Erythroblast (primary cell): ENCODE measurements at regions not wholly inside any gene's neighbourhood (a gene's known extent, or its start where the extent isn't known, plus 50 kb on each side); places are given as distances from the start of the nearest gene placed in this dataset.
"Not testable (repeated sequence)": the region's sequence is repeated elsewhere in the genome, so short reads cannot be mapped to it uniquely, and the experiment has no call there.

Source experiments
- DNase-seq, 2 experiments: peaks; one replicate each; lab custom pipeline; 2025; lab: John Stamatoyannopoulos, UW
- GATA1 ChIP-seq: IDR thresholded peaks from 2 replicates; pipeline ENCODE4 v1.6.1; 2011; ENCODE audit warnings: low read depth, mild to moderate bottlenecking, control low read depth, low read length, moderate library complexity
- POLR2A ChIP-seq: IDR thresholded peaks from 2 replicates; pipeline ENCODE4 v1.6.1; 2011; ENCODE audit warnings: mild to moderate bottlenecking, low read length

DNA sequence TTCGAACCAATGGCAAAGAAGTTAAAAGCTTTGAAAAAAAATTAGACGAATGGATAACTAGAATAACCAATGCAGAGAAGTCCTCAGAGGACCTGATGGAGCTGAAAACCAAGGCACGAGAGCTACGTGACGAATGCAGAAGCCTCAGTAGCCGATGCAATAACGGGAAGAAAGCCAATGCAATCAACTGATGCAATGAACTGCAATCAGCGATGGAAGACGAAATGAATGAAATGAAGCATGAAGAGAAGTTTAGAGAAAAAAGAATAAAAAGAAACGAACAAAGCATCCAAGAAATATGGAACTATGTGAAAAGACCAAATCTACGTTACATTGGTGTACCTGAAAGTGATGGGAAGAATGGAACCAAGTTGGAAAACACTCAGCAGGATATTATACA is 52.6 kb upstream of the MRPS30 start:
- not testable (repeated sequence) for DNase-seq

DNA sequence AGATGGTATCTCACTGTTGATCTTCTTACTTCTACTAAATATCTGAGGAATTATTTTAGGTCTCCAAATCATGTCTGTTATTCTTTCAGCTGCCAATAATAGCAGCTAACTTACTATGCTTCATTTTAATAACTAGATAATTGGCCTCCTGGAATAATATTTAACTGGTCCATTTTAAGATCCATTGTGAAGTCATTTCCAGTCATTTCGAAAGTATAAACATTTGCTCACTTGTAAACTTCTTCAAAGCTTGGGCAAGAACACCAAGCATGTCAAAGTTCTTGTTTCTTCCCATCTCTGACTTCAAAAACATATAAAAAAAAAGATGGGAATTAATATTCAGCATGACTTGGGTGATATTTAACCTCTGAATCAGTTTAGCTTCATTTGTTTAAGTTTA is 61.4 kb upstream of the MRPS30 start:
- DNase-seq = no peak
- TF ChIP-seq GATA1 (no peak), POLR2A (no peak)

DNA sequence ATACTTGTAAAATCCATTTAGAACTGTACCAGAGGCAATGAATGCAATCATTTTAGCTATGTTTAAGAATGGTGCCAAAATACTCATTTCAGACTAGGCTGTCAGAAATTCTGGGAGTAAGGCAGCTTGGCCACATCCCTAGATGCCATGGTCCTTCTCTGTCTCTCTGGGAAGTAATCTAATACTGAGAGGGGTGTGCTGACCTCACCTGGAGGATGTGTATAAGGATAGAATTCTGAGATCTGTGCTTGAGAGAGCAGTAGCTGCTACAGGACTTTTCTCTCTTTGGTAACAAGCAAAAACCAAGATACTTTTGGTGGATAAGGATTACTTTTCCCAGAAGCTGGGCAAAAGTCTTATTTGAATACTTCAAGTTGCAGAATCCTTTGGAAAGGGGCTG is 68.1 kb upstream of the MRPS30 start:
- TF ChIP-seq POLR2A (no peak), GATA1 (no peak)
- DNase-seq = no peak

DNA sequence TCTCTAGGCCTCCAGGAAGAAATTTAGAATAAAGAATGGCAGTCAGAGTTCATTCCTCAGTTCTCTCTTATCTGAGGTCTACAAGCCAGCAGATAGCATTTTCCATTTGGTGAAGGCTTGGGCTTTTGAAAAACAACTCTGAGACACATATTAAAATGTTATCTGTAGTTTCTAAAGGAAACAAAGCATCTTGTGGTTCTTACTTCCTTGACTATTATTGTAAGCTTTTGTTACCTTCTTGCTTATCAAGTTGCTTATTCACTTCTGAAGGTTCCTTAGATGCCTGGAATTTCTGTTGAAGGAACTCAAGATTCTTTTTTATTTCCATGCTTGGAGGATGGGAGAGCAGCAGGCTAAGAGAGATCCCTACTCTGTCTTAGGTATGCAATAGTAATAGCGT is 79.2 kb upstream of the MRPS30 start:
- no peak for DNase-seq
- no peak for TF ChIP-seq POLR2A
- TF ChIP-seq GATA1 = no peak

DNA sequence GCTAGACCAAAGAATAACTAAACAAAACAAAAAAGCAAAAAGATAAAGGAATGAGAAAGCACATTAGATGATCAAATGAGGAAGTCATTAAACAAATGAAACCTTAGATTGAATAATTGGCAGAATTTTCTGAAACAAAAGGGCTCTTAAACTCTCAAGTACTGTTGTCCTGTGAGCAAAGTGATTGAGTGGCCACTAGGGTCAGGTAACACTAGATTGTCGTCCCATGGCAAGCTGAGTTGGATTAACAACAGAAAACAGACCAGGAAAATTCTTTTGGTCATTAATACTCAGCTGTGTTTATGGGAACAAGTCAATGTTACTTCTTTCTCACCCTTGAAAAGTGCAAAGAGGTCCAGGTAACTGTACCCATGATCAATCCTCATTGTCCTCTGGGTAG is 81.6 kb upstream of the MRPS30 start:
- DNase-seq = no peak
- TF ChIP-seq POLR2A (no peak), GATA1 (no peak)

DNA sequence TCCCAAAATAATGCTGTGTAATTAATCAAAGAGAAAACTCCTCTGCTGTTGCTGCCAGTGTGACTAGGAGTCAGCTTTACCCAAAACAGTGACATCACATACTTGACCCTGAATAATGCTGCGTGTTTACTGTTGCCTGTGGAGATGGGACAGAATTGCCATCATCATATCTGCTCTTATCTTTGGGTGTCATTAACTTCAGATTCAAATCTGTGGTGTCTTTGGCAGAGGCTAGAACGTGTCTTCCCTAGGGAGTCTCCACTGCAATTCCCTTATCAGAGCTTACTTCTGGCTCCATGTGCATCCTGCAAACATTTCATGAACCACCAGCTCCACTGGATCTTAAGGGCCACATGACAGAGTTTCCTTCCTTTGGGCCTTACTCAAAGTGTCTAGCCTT is 88.9 kb upstream of the MRPS30 start:
- TF ChIP-seq POLR2A (no peak), GATA1 (no peak)
- no peak for DNase-seq

DNA sequence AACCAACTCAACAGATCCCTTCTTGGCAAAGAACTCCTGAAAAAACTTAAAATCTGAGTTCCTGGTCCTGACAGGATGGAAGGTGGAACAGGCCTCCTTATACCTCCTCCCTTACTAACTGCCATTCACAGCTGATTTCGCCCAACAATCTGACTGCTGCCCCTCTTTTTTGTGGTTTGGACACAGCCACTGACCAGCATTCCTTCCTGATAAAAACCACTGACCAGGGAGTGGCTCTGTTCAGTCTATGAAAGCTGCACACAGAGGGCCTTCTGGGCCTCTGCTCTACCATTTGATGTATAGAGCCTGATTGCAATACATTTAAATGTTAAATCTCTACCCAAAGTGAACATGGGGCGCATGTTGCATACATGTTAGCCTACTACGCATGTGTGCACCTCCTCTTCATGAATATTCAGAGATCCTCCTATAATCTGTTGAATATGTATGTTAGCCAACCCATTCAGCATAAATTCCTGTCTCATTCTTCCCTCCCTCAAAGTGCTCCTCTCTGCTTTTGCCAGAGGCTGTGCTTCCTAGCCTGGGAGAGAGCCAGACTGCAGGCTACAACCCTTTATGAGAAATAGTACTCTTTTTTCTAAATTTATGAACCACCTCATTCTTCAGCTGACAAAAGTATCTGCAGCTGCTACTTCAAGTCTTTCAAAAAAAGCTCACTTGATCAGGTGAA is 93.7 kb upstream of the MRPS30 start:
- TF ChIP-seq GATA1 (no peak), POLR2A (no peak)
- no peak for DNase-seq

DNA sequence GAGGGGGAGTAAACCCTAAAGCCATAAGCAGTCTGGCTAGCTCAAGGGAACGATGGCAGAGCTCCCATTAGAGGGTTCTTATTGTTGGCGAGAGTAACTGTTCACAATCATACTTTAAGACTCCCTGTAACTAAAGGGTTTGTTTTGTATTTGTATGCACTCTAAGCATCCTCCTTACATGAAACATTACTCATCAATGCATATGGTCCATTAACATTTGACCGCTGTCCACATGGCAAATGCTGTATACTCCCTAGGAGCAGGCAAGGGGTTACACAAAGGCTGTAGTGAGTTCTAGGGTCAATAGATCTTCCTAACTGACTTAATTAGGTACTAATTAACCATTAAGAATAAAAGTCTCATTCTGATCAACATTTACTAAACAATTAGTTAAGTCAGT is 95.3 kb upstream of the MRPS30 start:
- no peak for TF ChIP-seq POLR2A
- no peak for TF ChIP-seq GATA1
- no peak for DNase-seq

DNA sequence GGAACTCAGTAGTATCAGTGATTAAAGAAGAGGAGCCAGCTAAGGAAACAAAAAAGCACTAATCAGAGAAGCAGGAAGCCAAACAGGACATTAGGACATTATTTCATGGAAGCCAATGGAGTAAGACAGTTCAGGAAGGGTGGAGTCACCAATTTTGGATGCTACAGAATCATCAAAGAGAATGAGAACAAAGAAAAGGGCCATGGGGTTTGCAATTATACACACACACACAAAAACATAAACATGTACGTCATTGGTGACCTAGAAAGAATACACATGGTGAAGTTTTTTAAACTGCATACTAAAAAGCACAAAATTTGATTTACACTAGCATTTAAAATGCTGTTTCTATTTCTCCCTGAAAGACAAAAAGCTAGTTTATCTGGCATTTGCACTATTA is 96.8 kb upstream of the MRPS30 start:
- no peak for TF ChIP-seq POLR2A
- TF ChIP-seq GATA1 = no peak
- DNase-seq = no peak

DNA sequence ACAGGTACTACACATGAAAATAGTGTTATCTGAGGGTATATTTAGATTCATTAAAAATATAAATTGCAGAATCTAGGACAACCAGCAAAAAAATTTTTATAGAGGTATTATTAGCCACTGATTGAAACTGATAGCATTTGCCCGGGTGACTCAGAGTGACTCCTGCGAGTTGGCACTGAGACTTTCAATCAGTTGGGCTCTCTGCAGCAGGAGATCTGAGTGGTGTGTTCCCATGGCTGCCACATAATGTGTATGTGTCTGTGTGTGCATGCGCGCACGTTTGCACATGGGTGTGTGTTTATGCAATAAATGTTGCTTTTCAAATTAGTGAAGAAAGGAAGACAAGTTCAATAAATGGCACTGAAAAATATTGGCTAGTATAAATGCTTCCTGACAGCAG is 100.1 kb upstream of the MRPS30 start:
- DNase-seq = no peak

DNA sequence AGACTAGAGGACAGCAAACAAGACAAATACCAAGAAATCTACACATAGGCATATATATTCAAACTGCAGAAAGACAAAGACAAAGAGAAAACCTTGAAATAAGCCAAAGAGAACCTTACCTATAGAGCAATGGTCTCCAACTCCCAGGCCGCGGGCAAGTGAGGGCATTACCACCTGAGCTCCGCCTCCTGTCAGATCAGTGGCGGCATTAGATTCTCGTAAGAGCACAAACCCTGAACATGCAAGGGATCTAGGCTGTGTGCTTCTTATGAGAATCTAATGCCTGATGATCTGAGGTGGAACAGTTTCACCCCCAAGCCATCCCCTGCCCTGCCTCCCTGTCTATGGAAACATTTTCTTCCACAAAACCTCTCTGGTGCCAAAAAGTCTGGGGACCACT is 101.0 kb upstream of the MRPS30 start:
- TF ChIP-seq POLR2A = no peak
- TF ChIP-seq GATA1 = no peak
- DNase-seq = no peak

More for the DNA sequence above, 100.1 kb upstream of the MRPS30 start:
- no peak for TF ChIP-seq GATA1
- TF ChIP-seq POLR2A = no peak

DNA sequence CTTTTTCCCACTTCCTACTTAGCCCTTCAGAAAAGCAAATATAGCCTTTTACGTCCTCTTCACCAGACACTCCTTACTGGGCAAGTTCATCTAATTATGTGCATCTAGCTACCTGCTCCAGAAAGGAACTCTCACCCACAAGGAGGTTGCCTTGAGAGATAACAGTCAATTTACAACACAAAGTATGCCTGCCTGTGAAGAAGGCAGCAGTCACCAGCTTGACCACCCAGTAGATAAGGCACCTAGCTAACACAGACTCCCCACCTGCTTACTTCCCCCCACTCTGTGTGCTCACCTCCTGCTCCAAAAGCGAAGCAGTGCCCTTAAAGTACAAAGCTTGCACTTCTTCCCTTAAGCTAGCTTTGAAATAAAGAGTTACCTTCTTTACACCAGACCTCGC is 111.7 kb upstream of the MRPS30 start:
- no peak for DNase-seq
- TF ChIP-seq POLR2A (no peak), GATA1 (no peak)

DNA sequence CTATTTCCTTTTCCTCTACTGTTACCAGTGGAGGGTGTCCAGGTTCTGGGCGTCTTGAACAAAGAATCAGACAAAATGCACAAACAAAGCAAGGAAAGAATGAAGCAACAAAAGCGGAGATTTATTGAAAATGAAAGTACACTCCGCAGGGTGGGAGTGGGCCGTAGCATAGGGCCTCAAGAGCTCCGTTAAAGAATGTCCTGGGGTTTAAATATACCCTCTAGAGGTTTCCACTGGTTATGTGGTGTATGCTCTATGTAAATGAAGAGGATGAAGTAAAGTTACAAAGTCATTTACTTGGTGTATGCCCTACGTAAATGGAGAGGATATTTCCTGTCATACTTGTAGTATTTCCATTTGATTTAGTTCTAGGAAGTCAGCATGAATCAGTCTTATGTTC is 113.5 kb upstream of the MRPS30 start:
- TF ChIP-seq GATA1 (no peak), POLR2A (no peak)
- no peak for DNase-seq

DNA sequence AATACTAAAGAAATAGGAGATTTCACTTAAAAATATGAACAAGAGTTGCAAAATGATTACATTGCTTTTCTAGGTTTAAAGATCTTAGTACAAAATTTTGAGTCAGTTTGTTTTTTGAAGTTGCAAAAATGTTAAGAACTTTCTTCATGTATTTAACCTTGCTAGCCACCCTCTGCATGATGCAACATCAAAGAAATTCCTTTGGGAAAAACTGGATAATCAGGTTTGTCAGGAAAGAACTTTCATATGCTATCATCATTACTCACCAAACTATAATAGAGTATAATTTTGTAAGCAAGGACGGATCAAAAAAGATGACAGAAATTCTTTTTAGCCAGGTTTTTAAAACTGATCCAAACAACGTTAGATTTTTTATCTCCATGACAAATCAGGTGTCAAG is 116.9 kb upstream of the MRPS30 start:
- no peak for DNase-seq
- TF ChIP-seq GATA1 (no peak), POLR2A (no peak)

DNA sequence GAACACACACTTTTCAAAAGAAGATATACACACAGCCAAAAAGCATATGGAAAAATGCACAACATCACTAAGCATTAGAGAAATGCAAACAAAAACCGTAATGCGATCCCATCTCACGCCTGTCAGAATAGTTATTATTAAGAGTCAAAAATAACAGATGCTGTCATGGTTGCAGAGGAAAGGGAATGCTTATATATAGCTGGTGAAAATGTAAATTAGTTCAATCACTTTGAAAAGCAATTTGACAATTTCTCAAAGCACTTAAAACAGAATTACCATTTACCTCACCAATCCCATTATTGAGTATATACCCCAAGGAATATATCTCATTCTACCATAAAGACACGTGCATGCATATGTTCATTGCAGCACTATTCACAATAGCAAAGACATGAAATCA is 126.8 kb upstream of the MRPS30 start:
- no peak for DNase-seq

DNA sequence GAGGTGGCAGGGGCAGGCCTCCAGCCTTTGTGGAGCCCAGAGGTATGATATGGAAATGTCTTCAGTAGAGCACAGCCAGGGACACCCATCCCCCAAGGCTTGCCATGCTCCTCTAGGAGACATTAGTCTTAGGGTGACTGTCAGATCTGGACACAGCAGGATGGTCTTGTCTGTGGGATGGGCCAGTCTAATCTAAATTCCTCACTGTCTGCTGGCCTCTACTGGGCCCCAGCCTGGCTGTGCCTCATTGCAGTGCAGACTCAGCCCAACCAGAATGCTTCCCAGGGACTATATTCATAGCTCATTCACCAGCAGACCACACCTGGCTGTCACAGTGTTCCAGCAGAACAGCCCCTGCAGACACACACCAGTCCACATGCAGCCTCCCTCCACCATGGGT is 129.5 kb upstream of the MRPS30 start:
- no peak for DNase-seq
- TF ChIP-seq POLR2A = no peak
- TF ChIP-seq GATA1 = no peak

More for the DNA sequence above, 126.8 kb upstream of the MRPS30 start:
- TF ChIP-seq GATA1 (no peak), POLR2A (no peak)

DNA sequence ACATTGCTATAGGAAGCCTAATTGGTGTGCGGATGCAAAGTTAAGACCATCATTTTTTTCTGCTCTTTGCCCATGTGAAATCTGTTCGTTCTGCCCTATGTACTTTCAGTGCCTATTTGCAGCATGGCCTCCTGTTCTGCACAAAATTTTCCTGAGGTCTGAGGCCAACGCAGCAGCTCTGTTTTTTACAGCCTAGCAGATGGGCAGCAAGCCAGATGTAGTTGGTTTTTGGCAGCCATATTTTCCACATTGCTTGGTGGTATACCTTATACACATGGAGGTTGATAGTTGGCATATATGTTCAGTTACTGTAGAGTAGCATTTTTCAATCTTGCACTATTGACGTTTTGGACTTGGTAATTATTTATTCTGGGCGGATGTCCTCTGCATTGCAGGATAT is 133.5 kb upstream of the MRPS30 start:
- no peak for TF ChIP-seq POLR2A
- TF ChIP-seq GATA1 = no peak
- DNase-seq = no peak
